ELF-1 (cell line): ENCODE measurements at regions not wholly inside any gene's neighbourhood (a gene's known extent, or its start where the extent isn't known, plus 50 kb on each side); places are given as distances from the start of the nearest gene placed in this dataset.

Experiments
- DNase-seq: peaks from one replicate; pipeline ENCODE4 v3.0.0-alpha.2; 2016; ENCODE audit warnings: low read depth, low spot score

GRCh38 chr1:63038586-63038985 lies 254.7 kb downstream of the ATG4C start:
- DNase-seq = no peak

- DNase-seq = no peak
Observed at GRCh38 chr1:63041660-63042059, 257.7 kb downstream of the ATG4C start.

- DNase-seq = peak; percentile 6
Observed at GRCh38 chr1:63042278-63042677, 258.3 kb downstream of the ATG4C start.

- no peak for DNase-seq
Observed at GRCh38 chr1:63046539-63046938, 262.6 kb downstream of the ATG4C start.

GRCh38 chr1:63049135-63049534 lies 265.2 kb downstream of the ATG4C start:
- no peak for DNase-seq

- DNase-seq = no peak
Observed at GRCh38 chr1:63051356-63051755, 267.4 kb downstream of the ATG4C start.

- DNase-seq = no peak
Observed at GRCh38 chr1:63051886-63052285, 268.0 kb downstream of the ATG4C start.

GRCh38 chr1:63054184-63054583 lies 268.2 kb upstream of the FOXD3 start:
- DNase-seq = no peak

- DNase-seq = peak; percentile 30
Observed at GRCh38 chr1:63063367-63063766, 259.0 kb upstream of the FOXD3 start.

- no peak for DNase-seq
Observed at GRCh38 chr1:63064135-63064534, 258.2 kb upstream of the FOXD3 start.

GRCh38 chr1:63068626-63069025 lies 253.7 kb upstream of the FOXD3 start:
- DNase-seq = no peak

- DNase-seq = no peak
Observed at GRCh38 chr1:63069214-63069613, 253.2 kb upstream of the FOXD3 start.

GRCh38 chr1:63073309-63074306 lies 248.8 kb upstream of the FOXD3 start:
- peak; percentile 29 for DNase-seq

- DNase-seq = no peak
Observed at GRCh38 chr1:63074321-63074720, 248.0 kb upstream of the FOXD3 start.

GRCh38 chr1:63082766-63083165 lies 239.6 kb upstream of the FOXD3 start:
- DNase-seq = no peak

GRCh38 chr1:63087966-63088365 lies 234.4 kb upstream of the FOXD3 start:
- DNase-seq = peak; percentile 68

- no peak for DNase-seq
Observed at GRCh38 chr1:63099188-63099587, 223.2 kb upstream of the FOXD3 start.

- DNase-seq = no peak
Observed at GRCh38 chr1:63101336-63101735, 221.0 kb upstream of the FOXD3 start.

GRCh38 chr1:63103682-63104081 lies 218.7 kb upstream of the FOXD3 start:
- no peak for DNase-seq

GRCh38 chr1:63107066-63107465 lies 215.3 kb upstream of the FOXD3 start:
- DNase-seq = no peak

- no peak for DNase-seq
Observed at GRCh38 chr1:63108206-63108605, 214.2 kb upstream of the FOXD3 start.

GRCh38 chr1:63112155-63112900 lies 210.0 kb upstream of the FOXD3 start:
- peak; percentile 35 for DNase-seq

- no peak for DNase-seq
Observed at GRCh38 chr1:63115527-63115926, 206.8 kb upstream of the FOXD3 start.
